ENCODE measurements at regions not wholly inside any gene's neighbourhood (a gene's known extent, or its start where the extent isn't known, plus 50 kb on each side); places are given as distances from the start of the nearest gene placed in this dataset.

DNA sequence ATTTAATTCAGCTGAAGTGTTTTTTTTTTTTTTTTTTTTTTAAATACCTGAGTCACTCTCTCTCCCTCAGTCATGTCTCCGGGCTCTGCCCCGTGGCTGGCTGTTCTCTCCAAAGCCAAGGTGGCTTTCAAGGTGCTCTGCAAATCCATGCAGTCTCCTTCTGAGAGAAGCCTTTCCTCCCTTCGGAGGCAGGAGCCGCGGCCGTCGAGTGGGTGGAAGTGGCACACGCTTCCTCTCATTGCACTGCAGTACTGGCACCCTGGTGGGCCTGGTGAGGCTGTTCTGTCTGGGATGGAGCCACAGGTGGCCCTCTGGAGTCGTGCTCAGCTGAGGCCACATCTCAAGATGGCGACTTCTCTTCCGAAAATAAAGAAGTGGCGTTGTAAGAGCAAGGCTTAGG lies 221.8 kb downstream of the GLRX3 start:
- Mint-ChIP-seq H3K4me3 (ENCODE audit: low read depth, unreplicated experiment) (no peak overlapping the region), H3K27ac (ENCODE audit: unreplicated experiment) (no peak overlapping the region), H3K27me3 (ENCODE audit: unreplicated experiment) (no peaks in the 10 kb centered on the region), H3K4me1 (ENCODE audit: low read depth, unreplicated experiment) (no peaks in the 10 kb centered on the region), H3K9me3 (ENCODE audit: low read depth, unreplicated experiment) (peaks cover 13% of the 10 kb centered on the region), H3K36me3 (ENCODE audit: insufficient read depth, unreplicated experiment) (no peaks in the 10 kb centered on the region)
- TF ChIP-seq, protein P1, sequence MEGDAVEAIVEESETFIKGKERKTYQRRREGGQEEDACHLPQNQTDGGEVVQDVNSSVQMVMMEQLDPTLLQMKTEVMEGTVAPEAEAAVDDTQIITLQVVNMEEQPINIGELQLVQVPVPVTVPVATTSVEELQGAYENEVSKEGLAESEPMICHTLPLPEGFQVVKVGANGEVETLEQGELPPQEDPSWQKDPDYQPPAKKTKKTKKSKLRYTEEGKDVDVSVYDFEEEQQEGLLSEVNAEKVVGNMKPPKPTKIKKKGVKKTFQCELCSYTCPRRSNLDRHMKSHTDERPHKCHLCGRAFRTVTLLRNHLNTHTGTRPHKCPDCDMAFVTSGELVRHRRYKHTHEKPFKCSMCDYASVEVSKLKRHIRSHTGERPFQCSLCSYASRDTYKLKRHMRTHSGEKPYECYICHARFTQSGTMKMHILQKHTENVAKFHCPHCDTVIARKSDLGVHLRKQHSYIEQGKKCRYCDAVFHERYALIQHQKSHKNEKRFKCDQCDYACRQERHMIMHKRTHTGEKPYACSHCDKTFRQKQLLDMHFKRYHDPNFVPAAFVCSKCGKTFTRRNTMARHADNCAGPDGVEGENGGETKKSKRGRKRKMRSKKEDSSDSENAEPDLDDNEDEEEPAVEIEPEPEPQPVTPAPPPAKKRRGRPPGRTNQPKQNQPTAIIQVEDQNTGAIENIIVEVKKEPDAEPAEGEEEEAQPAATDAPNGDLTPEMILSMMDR (IDR thresholded peaks at IDR 0.05; ENCODE audit: unreplicated experiment), result no peak
- BruUV-seq (replicated peaks), result no TSS peak
- CTCF ChIA-PET, result interaction anchor here (0.6 kb wide), 1 partner anchor 126 kb away, joined by 3 read pairs; no protein-coding TSS in a partner anchor
- intact Hi-C loops (cut with micrococcal nuclease; ENCODE audit: unreplicated experiment), result no loop called here
- DNase-seq, result no peak

DNA sequence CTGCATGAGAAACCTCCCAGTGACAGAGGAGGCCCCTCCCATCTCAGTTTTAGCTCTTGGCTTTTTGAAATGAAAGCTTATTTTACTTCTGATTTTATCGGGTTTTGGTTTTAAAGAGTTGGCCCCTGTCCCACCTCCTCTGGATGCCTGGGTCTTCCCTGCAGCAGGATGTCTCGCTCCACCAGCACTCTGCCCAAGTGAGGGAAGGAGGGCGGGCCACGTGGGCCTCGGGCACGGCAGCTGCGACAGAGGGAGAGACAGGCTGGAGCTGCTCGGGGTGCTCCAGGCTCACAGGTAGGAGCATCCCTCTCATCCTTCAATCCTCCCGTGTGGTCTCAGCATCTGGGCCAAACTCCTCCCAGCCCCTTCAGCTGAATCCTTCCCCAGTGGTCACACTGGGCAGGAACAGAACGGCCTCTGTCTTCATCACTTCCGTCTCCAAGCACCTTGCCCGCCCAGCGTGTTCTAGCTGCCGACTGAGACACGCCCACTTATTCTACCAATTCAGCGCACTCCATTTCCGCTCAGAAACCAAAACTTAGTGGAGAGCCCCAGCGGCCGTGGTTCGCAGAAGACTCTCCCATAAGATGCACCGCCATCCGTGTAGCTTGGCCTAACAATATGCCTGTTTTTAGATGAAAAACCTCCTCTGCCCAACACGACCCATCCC lies 222.9 kb downstream of the GLRX3 start:
- intact Hi-C loops (cut with micrococcal nuclease; ENCODE audit: unreplicated experiment), result no loop called here

DNA sequence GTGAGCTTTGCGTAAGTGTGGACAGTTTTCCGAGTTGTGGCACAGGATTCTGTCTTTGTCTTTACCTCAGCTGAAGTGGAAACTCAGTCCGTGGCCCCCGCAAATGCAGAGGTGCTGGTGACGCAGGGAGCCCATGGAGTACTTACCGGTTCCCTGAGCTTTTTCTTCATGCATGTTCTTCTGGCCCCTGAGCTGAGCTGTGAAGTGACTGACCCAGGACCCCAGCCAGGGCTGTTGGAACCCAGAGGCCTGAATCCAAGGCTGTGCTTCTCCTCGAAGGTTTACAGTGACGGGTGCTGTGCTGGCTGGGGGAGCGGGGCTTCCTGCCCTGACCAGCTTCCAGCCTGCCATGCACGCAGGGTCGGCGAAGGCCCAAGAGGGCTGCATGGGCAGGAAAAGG lies 223.5 kb downstream of the GLRX3 start:
- peaks cover 16% of the 10 kb centered on the region for H3K9me3 Mint-ChIP-seq (ENCODE audit: low read depth, unreplicated experiment)
- no peak for DNase-seq
- no peaks in the 10 kb centered on the region for H3K36me3 Mint-ChIP-seq (ENCODE audit: insufficient read depth, unreplicated experiment)
- no peaks in the 10 kb centered on the region for H3K4me1 Mint-ChIP-seq (ENCODE audit: low read depth, unreplicated experiment)
- intact Hi-C loops (cut with micrococcal nuclease; ENCODE audit: unreplicated experiment), result no loop called here
- no TSS peak for BruUV-seq (replicated peaks)
- H3K27me3 Mint-ChIP-seq (ENCODE audit: unreplicated experiment), result no peaks in the 10 kb centered on the region
- CTCF ChIA-PET, result no interaction called here
- H3K27ac Mint-ChIP-seq (ENCODE audit: unreplicated experiment), result no peak overlapping the region
- H3K4me3 Mint-ChIP-seq (ENCODE audit: low read depth, unreplicated experiment), result no peak overlapping the region
- TF ChIP-seq, protein P1 (IDR thresholded peaks at IDR 0.05; ENCODE audit: unreplicated experiment), result no peak

More for the DNA sequence above, 222.9 kb downstream of the GLRX3 start:
- TF ChIP-seq, protein P1 (IDR thresholded peaks at IDR 0.05; ENCODE audit: unreplicated experiment), result no peak
- CTCF ChIA-PET, result no interaction called here
- H3K9me3 Mint-ChIP-seq (ENCODE audit: low read depth, unreplicated experiment), result peaks cover 13% of the 10 kb centered on the region
- no peak overlapping the region for H3K4me3 Mint-ChIP-seq (ENCODE audit: low read depth, unreplicated experiment)
- H3K4me1 Mint-ChIP-seq (ENCODE audit: low read depth, unreplicated experiment), result no peaks in the 10 kb centered on the region
- no peak overlapping the region for H3K27ac Mint-ChIP-seq (ENCODE audit: unreplicated experiment)
- no peaks in the 10 kb centered on the region for H3K36me3 Mint-ChIP-seq (ENCODE audit: insufficient read depth, unreplicated experiment)
- BruUV-seq (replicated peaks), result no TSS peak
- DNase-seq, result no peak
- H3K27me3 Mint-ChIP-seq (ENCODE audit: unreplicated experiment), result no peaks in the 10 kb centered on the region

DNA sequence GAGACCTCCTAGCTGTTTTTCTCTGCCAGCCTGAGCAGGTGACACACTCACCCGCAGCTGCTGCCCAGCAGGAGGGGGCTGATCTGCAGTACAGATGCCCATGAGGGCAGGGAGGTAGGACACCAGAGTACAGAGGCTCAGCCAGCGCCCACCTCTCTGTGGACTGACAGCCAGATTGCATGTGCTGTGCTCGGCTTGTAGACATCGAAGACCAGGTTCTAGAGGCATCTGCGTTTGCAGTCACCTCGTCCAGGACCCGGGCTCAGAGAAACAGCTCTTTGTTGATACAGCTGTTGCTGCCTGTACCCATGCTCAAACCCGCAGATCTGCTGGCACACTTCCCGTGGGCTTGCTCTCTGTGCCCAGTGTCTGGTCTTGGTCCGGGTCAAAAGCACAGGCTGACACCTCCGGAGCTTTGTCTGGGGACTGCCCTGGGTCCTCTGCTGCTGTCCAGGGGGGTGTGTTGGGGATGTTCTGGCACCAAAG lies 224.7 kb downstream of the GLRX3 start:
- no TSS peak for BruUV-seq (replicated peaks)
- no peak for DNase-seq
- intact Hi-C loops (cut with micrococcal nuclease; ENCODE audit: unreplicated experiment), result no loop called here
- Mint-ChIP-seq H3K27me3 (ENCODE audit: unreplicated experiment) (no peaks in the 10 kb centered on the region), H3K27ac (ENCODE audit: unreplicated experiment) (no peak overlapping the region), H3K36me3 (ENCODE audit: insufficient read depth, unreplicated experiment) (no peaks in the 10 kb centered on the region), H3K4me3 (ENCODE audit: low read depth, unreplicated experiment) (no peak overlapping the region), H3K9me3 (ENCODE audit: low read depth, unreplicated experiment) (peaks cover 16% of the 10 kb centered on the region), H3K4me1 (ENCODE audit: low read depth, unreplicated experiment) (no peaks in the 10 kb centered on the region)
- CTCF ChIA-PET, result no interaction called here
- TF ChIP-seq, protein P1 (IDR thresholded peaks at IDR 0.05; ENCODE audit: unreplicated experiment), result no peak
